Caco-2 (cell line): ENCODE measurements at regions not wholly inside any gene's neighbourhood (a gene's known extent, or its start where the extent isn't known, plus 50 kb on each side); places are given as distances from the start of the nearest gene placed in this dataset.

Experiments used
- BruUV-seq: library from RNA; stranded (reverse); fragments of 400-500 nt; replicated peaks from 2 replicates; lab custom pipeline; 2021; lab: Mats Ljungman, UMichigan
- CTCF ChIA-PET: fragments of 300-600 bp; sonication (Branson Sonifier 250); formaldehyde crosslinking; loops from one replicate; lab custom pipeline; 2022; ENCODE audit warnings: antibody characterized with exemption; lab: Charles Lee
- POLR2A ChIA-PET: fragments of 300-600 bp; sonication (Branson Sonifier 250); formaldehyde crosslinking; loops from one replicate; lab custom pipeline; 2022; ENCODE audit warnings: antibody characterized with exemption; lab: Charles Lee
- DNase-seq, 2 experiments: peaks; one replicate each; pipeline versions ENCODE4 v3.0.0 to v3.0.0-alpha.2; 2020 to 2022
- H3K27me3 ChIP-seq: replicated peaks from 2 replicates; pipeline ENCODE4 v1.6.0; 2011; ENCODE audit warnings: low read length; ENCODE audit not compliant: control insufficient read depth, insufficient read depth
- H3K36me3 ChIP-seq: 2 replicates; pipeline ENCODE4 v1.5.1; 2011; ENCODE audit warnings: low read length; ENCODE audit not compliant: control insufficient read depth, insufficient read depth
- H3K4me1 ChIP-seq: fragments of 250-450 bp; sonication (Bioruptor Pico); 2 replicates; pipeline ENCODE4 v1.5.1; 2020; ENCODE audit warnings: mild to moderate bottlenecking
- H3K4me3 ChIP-seq: 2 replicates; pipeline ENCODE4 v1.5.1; 2011; ENCODE audit warnings: low read depth, mild to moderate bottlenecking, control low read depth, low read length
- H3K9me3 ChIP-seq: fragments of 250-450 bp; sonication (Bioruptor Pico); 2 replicates; pipeline ENCODE4 v1.5.1; 2020; ENCODE audit warnings: mild to moderate bottlenecking, moderate library complexity
- H3K27ac Mint-ChIP-seq: one replicate; pipeline ENCODE4 v1.8.0; 2022; ENCODE audit warnings: mixed read lengths; ENCODE audit not compliant: unreplicated experiment
- H3K27me3 Mint-ChIP-seq: one replicate; pipeline ENCODE4 v1.8.0; 2022; ENCODE audit warnings: mixed read lengths; ENCODE audit not compliant: insufficient read depth, unreplicated experiment
- H3K36me3 Mint-ChIP-seq: one replicate; pipeline ENCODE4 v1.8.0; 2022; ENCODE audit warnings: mild to moderate bottlenecking, mixed read lengths; ENCODE audit not compliant: insufficient read depth, unreplicated experiment
- H3K4me1 Mint-ChIP-seq: one replicate; pipeline ENCODE4 v1.8.0; 2022; ENCODE audit warnings: low read depth, mixed read lengths; ENCODE audit not compliant: unreplicated experiment
- H3K4me3 Mint-ChIP-seq: one replicate; pipeline ENCODE4 v1.8.0; 2022; ENCODE audit warnings: mild to moderate bottlenecking, moderate library complexity, mixed read lengths; ENCODE audit not compliant: unreplicated experiment
- H3K9me3 Mint-ChIP-seq: one replicate; pipeline ENCODE4 v1.8.0; 2022; ENCODE audit warnings: mixed read lengths; ENCODE audit not compliant: unreplicated experiment
- CTCF ChIP-seq, 2 experiments: fragments of 200-600 bp in 1 of 2; IDR thresholded peaks; 1 replicate in 1 of 2; 2 replicates in 1 of 2; pipeline versions ENCODE4 v1.5.1 to v1.8.0; 2011 to 2022; ENCODE audit warnings: antibody characterized with exemption in 1 of 2, control low read depth in 1 of 2, inconsistent platforms in 1 of 2, low read depth in 1 of 2, low read length in 1 of 2, mild to moderate bottlenecking in 1 of 2, moderate library complexity in 1 of 2; ENCODE audit not compliant: insufficient read depth in 1 of 2, severe bottlenecking in 1 of 2, unreplicated experiment in 1 of 2
- intact Hi-C: fragments of 100-400 bp; cut with micrococcal nuclease; formaldehyde crosslinking; loops from one replicate; pipeline ENCODE4 v1.10.0; 2022; ENCODE audit not compliant: unreplicated experiment

GRCh38 chr4:104294811-104295210 is 199.9 kb downstream of the CXXC4 start:
- no peaks in the 10 kb centered on the region for H3K36me3 ChIP-seq
- Mint-ChIP-seq H3K27me3 (peaks cover 5% of the 10 kb centered on the region), H3K4me3 (no peak overlapping the region), H3K36me3 (no peaks in the 10 kb centered on the region), H3K9me3 (no peaks in the 10 kb centered on the region), H3K27ac (no peak overlapping the region), H3K4me1 (no peaks in the 10 kb centered on the region)
- H3K4me1 ChIP-seq: no peaks in the 10 kb centered on the region
- no peak for DNase-seq
- no peak for TF ChIP-seq CTCF (IDR thresholded peaks at IDR 0.05; ENCODE audit: insufficient read depth in 1 of 2, low read depth in 1 of 2, low read length in 1 of 2, severe bottlenecking in 1 of 2, unreplicated experiment in 1 of 2)
- H3K27me3 ChIP-seq: no peaks in the 10 kb centered on the region
- no peak overlapping the region for H3K4me3 ChIP-seq
- intact Hi-C loops: no loop called here
- ChIA-PET CTCF (no interaction called here), POLR2A (no interaction called here)
- no TSS peak for BruUV-seq
- H3K9me3 ChIP-seq: no peaks in the 10 kb centered on the region

- H3K27ac Mint-ChIP-seq: no peak overlapping the region
- no peaks in the 10 kb centered on the region for H3K9me3 Mint-ChIP-seq
- H3K4me1 ChIP-seq: no peaks in the 10 kb centered on the region
- no TSS peak for BruUV-seq
- no peaks in the 10 kb centered on the region for H3K9me3 ChIP-seq
- ChIA-PET CTCF (no interaction called here), POLR2A (no interaction called here)
- H3K27me3 ChIP-seq: no peaks in the 10 kb centered on the region
- H3K36me3 Mint-ChIP-seq: no peaks in the 10 kb centered on the region
- H3K4me3 Mint-ChIP-seq: no peak overlapping the region
- intact Hi-C loops: no loop called here
- peaks cover 2% of the 10 kb centered on the region for H3K27me3 Mint-ChIP-seq
- H3K4me1 Mint-ChIP-seq: no peaks in the 10 kb centered on the region
- no peak overlapping the region for H3K4me3 ChIP-seq
- TF ChIP-seq CTCF (IDR thresholded peaks at IDR 0.05; ENCODE audit: insufficient read depth in 1 of 2, low read depth in 1 of 2, low read length in 1 of 2, severe bottlenecking in 1 of 2, unreplicated experiment in 1 of 2): no peak
- H3K36me3 ChIP-seq: no peaks in the 10 kb centered on the region
- DNase-seq: no peak
Measured at GRCh38 chr4:104286867-104287266, 207.8 kb downstream of the CXXC4 start.

- H3K36me3 Mint-ChIP-seq: no peaks in the 10 kb centered on the region
- ChIA-PET CTCF (no interaction called here), POLR2A (no interaction called here)
- H3K36me3 ChIP-seq: no peaks in the 10 kb centered on the region
- no peaks in the 10 kb centered on the region for H3K27me3 Mint-ChIP-seq
- no peak for TF ChIP-seq CTCF (IDR thresholded peaks at IDR 0.05; ENCODE audit: insufficient read depth in 1 of 2, low read depth in 1 of 2, low read length in 1 of 2, severe bottlenecking in 1 of 2, unreplicated experiment in 1 of 2)
- no peak for DNase-seq
- no peaks in the 10 kb centered on the region for H3K27me3 ChIP-seq
- H3K9me3 Mint-ChIP-seq: no peaks in the 10 kb centered on the region
- no peak overlapping the region for H3K4me3 Mint-ChIP-seq
- no TSS peak for BruUV-seq
- H3K9me3 ChIP-seq: no peaks in the 10 kb centered on the region
- intact Hi-C loops: no loop called here
- no peaks in the 10 kb centered on the region for H3K4me1 Mint-ChIP-seq
- H3K4me3 ChIP-seq: no peak overlapping the region
- H3K27ac Mint-ChIP-seq: no peak overlapping the region
- no peaks in the 10 kb centered on the region for H3K4me1 ChIP-seq
Measured at GRCh38 chr4:104283303-104283702, 211.4 kb downstream of the CXXC4 start.
